KOPT-K1 (cell line): ENCODE measurements at regions not wholly inside any gene's neighbourhood (a gene's known extent, or its start where the extent isn't known, plus 50 kb on each side); places are given as distances from the start of the nearest gene placed in this dataset.

Experiments used
- H3K27ac ChIP-seq: fragments of 200-600 bp; sonication (generic); 2 replicates; pipeline ENCODE4 v1.5.1; 2016; ENCODE audit warnings: antibody characterized with exemption, mild to moderate bottlenecking, low read depth, low read length; ENCODE audit not compliant: poor library complexity, severe bottlenecking
- H3K36me3 ChIP-seq: fragments of 200-600 bp; sonication (generic); 2 replicates; pipeline ENCODE4 v1.5.1; 2017; ENCODE audit warnings: antibody characterized with exemption, mild to moderate bottlenecking, low read length, moderate library complexity; ENCODE audit not compliant: insufficient read depth
- H3K9me3 ChIP-seq: fragments of 200-600 bp; sonication (generic); 2 replicates; pipeline ENCODE4 v1.5.1; 2017; ENCODE audit warnings: antibody characterized with exemption, low read length, mild to moderate bottlenecking; ENCODE audit not compliant: insufficient read depth, poor library complexity, severe bottlenecking

- Histone ChIP-seq H3K9me3 (no peaks in the 10 kb centered on the region), H3K27ac (no peak overlapping the region), H3K36me3 (no peaks in the 10 kb centered on the region)
These were observed 50.4 kb upstream of the RAPH1 start for GRCh38 chr2:203585516-203585915.

DNA sequence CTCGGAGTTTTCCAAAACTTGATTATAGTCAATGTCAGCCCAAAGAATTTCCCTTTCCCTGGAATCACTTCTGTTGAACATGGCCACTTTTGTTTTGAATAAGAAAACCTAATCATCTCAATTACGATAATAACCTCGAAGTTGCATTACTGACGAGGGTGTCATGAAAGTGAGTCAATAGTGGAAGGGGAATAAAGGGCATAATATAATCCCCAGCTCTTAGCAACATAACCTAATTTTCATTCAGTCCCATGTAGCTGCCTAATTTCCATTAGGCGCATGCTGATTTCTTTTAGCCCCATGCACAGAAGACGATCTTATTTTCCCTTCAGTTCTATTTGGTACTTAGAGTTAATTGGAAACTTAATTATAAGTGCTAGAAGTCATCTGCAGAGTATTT is 51.1 kb upstream of the RAPH1 start:
- Histone ChIP-seq H3K9me3 (no peaks in the 10 kb centered on the region), H3K36me3 (no peaks in the 10 kb centered on the region), H3K27ac (no peak overlapping the region)

- Histone ChIP-seq H3K27ac (no peak overlapping the region), H3K36me3 (no peaks in the 10 kb centered on the region), H3K9me3 (no peaks in the 10 kb centered on the region)
These were observed 51.6 kb upstream of the RAPH1 start for GRCh38 chr2:203586696-203587095.

GRCh38 chr2:203590496-203590895 is 55.4 kb upstream of the RAPH1 start:
- no peaks in the 10 kb centered on the region for H3K9me3 ChIP-seq
- H3K27ac ChIP-seq, result no peak overlapping the region
- H3K36me3 ChIP-seq, result no peaks in the 10 kb centered on the region

GRCh38 chr2:203591642-203592041 is 56.5 kb upstream of the RAPH1 start:
- H3K27ac ChIP-seq, result no peak overlapping the region
- H3K36me3 ChIP-seq, result no peaks in the 10 kb centered on the region
- no peaks in the 10 kb centered on the region for H3K9me3 ChIP-seq

DNA sequence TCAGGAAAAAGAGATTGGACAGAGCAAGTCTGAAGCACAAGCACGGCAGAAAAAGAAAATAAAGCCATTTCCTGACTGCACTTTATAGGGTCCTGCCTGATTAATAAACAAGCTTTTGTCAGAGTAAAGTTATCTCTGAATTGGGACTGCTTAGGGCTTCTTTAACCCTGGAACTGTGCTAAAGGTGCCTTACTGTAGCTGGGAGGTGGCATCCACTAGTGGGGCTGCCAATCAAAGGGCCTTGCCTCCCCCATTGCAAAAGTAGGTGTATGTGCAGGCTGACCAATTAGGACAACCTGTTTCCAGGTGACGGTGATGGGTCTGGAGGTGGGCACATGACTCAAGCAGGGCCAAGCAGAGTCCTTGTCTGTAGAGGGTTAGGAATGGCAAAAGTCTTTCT is 57.4 kb upstream of the RAPH1 start:
- H3K36me3 ChIP-seq, result no peaks in the 10 kb centered on the region
- H3K27ac ChIP-seq, result no peak overlapping the region
- no peaks in the 10 kb centered on the region for H3K9me3 ChIP-seq

- H3K9me3 ChIP-seq, result no peaks in the 10 kb centered on the region
- H3K36me3 ChIP-seq, result no peaks in the 10 kb centered on the region
- no peak overlapping the region for H3K27ac ChIP-seq
These were observed 59.4 kb upstream of the RAPH1 start for GRCh38 chr2:203594541-203594940.

DNA sequence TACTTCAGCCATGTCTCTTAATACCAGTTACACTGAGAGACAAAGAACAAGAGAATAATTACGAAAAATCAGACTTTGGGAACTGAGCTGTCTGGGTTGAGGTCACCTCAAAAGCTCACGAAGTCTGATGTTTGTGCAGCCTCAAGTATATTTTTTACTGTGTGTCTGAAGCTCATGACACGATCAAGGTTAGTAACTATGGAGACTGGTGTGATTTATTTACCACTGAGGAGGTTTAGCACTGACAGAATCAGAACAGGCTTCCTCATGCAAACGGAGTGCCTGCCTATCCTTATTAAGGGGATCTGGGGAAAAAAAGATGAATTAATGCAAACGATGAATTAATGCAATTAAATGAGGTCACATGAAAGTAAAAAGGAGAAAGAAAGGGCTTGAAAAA is 61.1 kb upstream of the RAPH1 start:
- Histone ChIP-seq H3K36me3 (no peaks in the 10 kb centered on the region), H3K9me3 (no peaks in the 10 kb centered on the region), H3K27ac (no peak overlapping the region)

DNA sequence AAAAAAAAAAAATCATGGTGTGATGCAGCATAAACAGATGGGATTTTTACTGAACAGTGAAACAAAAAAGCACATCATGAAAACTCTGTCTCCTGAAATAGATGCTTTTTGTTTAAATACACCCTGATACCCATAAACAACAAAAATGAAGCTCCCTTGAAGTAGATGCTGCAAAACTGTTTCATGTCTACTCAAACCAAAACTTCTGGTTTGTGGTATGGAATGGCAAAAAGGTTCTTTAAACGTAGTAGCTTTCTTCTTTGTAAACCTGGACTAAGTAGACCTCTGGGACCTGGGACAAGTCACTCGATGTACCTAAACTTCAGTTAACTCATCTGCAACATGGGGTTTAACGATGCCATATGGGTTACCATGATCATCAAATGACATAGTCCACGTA is 64.4 kb upstream of the RAPH1 start:
- Histone ChIP-seq H3K36me3 (no peaks in the 10 kb centered on the region), H3K27ac (no peak overlapping the region)

DNA sequence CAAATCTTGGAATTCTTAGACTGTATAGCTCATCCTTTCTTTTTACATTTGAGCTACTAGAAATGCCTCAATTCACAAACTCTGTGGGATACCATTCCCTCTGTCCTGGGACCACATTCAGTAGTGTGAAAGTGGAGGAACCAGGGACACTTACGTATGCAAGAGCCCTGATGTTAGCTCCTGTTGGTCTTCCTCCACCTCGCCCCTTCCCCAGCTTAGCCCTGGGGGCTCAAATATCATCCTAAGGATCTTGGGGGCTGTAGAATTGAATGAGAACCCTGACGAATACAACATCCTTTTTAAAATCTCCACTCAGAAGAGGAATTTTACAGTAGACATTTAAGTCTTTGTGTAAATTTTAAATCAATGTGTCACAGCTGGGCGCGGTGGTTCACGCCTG is 65.2 kb upstream of the RAPH1 start:
- no peak overlapping the region for H3K27ac ChIP-seq
- H3K9me3 ChIP-seq, result no peaks in the 10 kb centered on the region

More for the DNA sequence above, 64.4 kb upstream of the RAPH1 start:
- no peaks in the 10 kb centered on the region for H3K9me3 ChIP-seq

DNA sequence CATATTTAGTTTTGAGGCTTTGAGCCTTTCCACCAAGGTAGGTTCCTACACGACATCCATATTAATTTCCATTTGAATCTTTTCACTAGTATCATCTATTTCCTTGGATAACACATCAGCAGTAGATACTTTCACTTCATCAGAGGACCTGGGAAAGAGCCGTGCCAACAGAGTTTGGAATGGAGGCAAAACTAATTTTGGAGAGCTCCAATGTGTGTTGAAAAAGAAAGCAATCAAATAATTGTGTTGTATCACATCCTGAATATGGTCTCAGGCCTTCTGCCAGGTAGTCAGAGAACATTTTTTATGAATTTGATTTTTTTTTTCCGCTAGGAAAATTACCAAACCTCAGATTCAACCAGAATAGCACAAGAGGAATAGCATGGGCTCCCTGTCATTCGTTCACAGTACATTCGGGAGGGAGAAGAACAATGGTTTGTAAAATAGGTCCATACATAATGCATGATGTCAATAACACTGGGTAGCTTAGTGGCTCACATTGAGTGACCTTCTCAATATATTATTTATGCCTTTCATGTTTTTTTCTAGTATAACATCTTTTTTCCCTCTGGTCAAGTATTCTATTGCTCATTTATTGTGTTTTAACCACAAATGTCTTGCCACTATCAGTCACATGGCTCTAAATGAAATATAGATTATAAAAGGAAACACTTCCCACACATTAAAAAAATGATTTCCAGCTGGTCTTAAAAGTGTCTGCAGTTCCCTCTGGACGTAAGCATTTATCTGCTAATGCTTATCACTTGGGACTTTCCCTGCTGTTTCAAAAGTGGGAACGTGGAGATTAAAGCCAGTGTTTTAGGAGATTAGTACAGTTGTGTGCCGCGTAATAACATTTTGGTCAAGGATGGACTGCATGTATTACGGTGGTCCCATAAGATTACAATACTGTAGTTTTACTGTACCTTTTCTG is 68.6 kb upstream of the RAPH1 start:
- Histone ChIP-seq H3K9me3 (no peaks in the 10 kb centered on the region), H3K36me3 (no peaks in the 10 kb centered on the region), H3K27ac (no peak overlapping the region)

More for the DNA sequence above, 65.2 kb upstream of the RAPH1 start:
- no peaks in the 10 kb centered on the region for H3K36me3 ChIP-seq

DNA sequence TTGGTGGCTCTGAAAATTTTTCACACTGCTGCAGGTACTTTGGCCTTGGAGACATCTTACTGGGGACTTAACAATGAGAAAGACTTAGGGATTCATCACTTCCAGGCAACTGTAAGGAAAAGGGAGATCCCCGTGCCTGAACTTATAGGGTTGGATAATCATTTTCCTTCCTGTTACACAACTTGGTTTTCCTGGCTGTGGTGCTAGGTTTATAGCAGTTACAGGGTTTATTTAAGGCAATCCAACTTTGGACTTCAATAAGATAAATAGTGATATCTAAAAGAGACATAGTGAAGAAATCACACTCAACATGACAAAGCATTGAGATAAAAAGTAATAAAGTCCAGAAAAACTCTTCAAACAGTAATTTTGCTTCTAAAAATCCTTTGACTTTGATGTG is 70.2 kb upstream of the RAPH1 start:
- Histone ChIP-seq H3K36me3 (no peaks in the 10 kb centered on the region), H3K9me3 (no peaks in the 10 kb centered on the region), H3K27ac (no peak overlapping the region)

GRCh38 chr2:203606051-203606450 is 71.0 kb upstream of the RAPH1 start:
- Histone ChIP-seq H3K36me3 (no peaks in the 10 kb centered on the region), H3K9me3 (no peaks in the 10 kb centered on the region), H3K27ac (no peak overlapping the region)

DNA sequence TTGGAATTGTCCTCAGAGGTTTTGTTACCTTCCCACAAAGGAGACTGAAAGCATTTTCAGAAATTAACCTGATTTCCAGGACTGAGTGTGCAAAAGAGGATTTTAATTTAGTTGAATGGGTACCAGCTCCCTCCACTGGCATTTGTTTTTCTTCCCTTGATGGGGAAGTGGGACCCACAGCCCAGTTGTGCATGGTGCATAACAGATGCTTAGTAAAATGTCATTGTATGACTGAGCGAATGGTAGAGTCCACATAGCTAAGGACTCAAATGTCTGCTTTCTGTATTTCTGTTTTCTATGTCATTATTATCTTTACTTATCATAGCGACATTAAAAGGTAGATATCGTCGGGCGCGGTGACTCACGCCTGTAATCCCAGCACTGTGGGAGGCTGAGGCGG is 75.5 kb upstream of the RAPH1 start:
- Histone ChIP-seq H3K36me3 (no peaks in the 10 kb centered on the region), H3K27ac (no peak overlapping the region), H3K9me3 (no peaks in the 10 kb centered on the region)

- H3K36me3 ChIP-seq, result no peaks in the 10 kb centered on the region
- no peak overlapping the region for H3K27ac ChIP-seq
- no peaks in the 10 kb centered on the region for H3K9me3 ChIP-seq
These were observed 77.1 kb upstream of the RAPH1 start for GRCh38 chr2:203612246-203612645.

GRCh38 chr2:203619267-203619878 is 84.3 kb upstream of the RAPH1 start:
- H3K9me3 ChIP-seq, result peaks cover 8% of the 10 kb centered on the region
- no peak overlapping the region for H3K27ac ChIP-seq
- no peaks in the 10 kb centered on the region for H3K36me3 ChIP-seq
